H1 (cell line): ENCODE measurements at regions not wholly inside any gene's neighbourhood (a gene's known extent, or its start where the extent isn't known, plus 50 kb on each side); places are given as distances from the start of the nearest gene placed in this dataset.

Experiments
- CTCF ChIA-PET: fragments of 300-600 bp; sonication (Branson Sonifier 250); formaldehyde crosslinking; loops from one replicate; lab custom pipeline; 2021; ENCODE audit not compliant: partially characterized antibody; lab: Charles Lee
- POLR2A ChIA-PET: fragments of 300-600 bp; sonication (Branson Sonifier 250); formaldehyde crosslinking; loops from one replicate; lab custom pipeline; 2021; ENCODE audit warnings: inconsistent platforms; ENCODE audit not compliant: partially characterized antibody; lab: Charles Lee
- DNase-seq, 2 experiments: peaks; one replicate each; pipeline versions ENCODE4 v3.0.0 to v3.0.0-alpha.2; 2010 to 2022; ENCODE audit warnings: low spot score in 2 of 2, low read depth in 1 of 2, mixed read lengths in 1 of 2
- FAIRE-seq: peaks from 2 replicates; lab custom pipeline; 2011; peaks lifted over from hg19 to GRCh38; lab: Jason Lieb, UNC
- H2AFZ ChIP-seq: 2 replicates; pipeline ENCODE4 v1.8.1; 2012; ENCODE audit warnings: low read length, inconsistent platforms
- H2AK5ac ChIP-seq: 2 replicates; pipeline ENCODE4 v1.6.1; 2013; ENCODE audit warnings: low read depth, low read length
- H2BK120ac ChIP-seq: replicated peaks from 2 replicates; pipeline ENCODE3; 2013; ENCODE audit warnings: low read depth, low read length, inconsistent platforms
- H2BK12ac ChIP-seq: 2 replicates; pipeline ENCODE4 v1.6.1; 2013; ENCODE audit warnings: low read depth, low read length
- H2BK15ac ChIP-seq: 2 replicates; pipeline ENCODE4 v1.6.1; 2013; ENCODE audit warnings: low read length
- H2BK20ac ChIP-seq: 2 replicates; pipeline ENCODE4 v1.6.1; 2013; ENCODE audit warnings: low read length
- H2BK5ac ChIP-seq: 2 replicates; pipeline ENCODE4 v1.6.1; 2013; ENCODE audit warnings: low read depth, low read length
- H3K14ac ChIP-seq: 2 replicates; pipeline ENCODE4 v1.6.1; 2013; ENCODE audit warnings: inconsistent platforms; ENCODE audit not compliant: insufficient read length
- H3K18ac ChIP-seq: 2 replicates; pipeline ENCODE4 v1.6.1; 2013; ENCODE audit warnings: low read length; ENCODE audit errors: extremely low read depth
- H3K23ac ChIP-seq: 2 replicates; pipeline ENCODE4 v1.6.1; 2013; ENCODE audit warnings: inconsistent platforms; ENCODE audit not compliant: insufficient read length
- H3K23me2 ChIP-seq: 2 replicates; pipeline ENCODE4 v1.6.1; 2013; ENCODE audit warnings: low read depth, low read length
- H3K27ac ChIP-seq: 2 replicates; pipeline ENCODE4 v1.6.1; 2011; ENCODE audit warnings: low read depth, low read length, inconsistent platforms
- H3K27me3 ChIP-seq, 4 experiments: replicated peaks in 1 of 4; 1 replicate in 1 of 4; 2 replicates in 3 of 4; pipeline versions ENCODE4 v1.6.1 to v1.8.1; 2011 to 2013; ENCODE audit warnings: low read length in 3 of 4, mild to moderate bottlenecking in 3 of 4, inconsistent platforms in 2 of 4, mixed read lengths in 2 of 4, moderate library complexity in 1 of 4; ENCODE audit not compliant: control insufficient read depth in 3 of 4, insufficient read depth in 3 of 4; ENCODE audit errors: extremely low read depth in 1 of 4
- H3K36me3 ChIP-seq, 4 experiments: 2 replicates each; pipeline versions ENCODE4 v1.6.1 to v1.8.1; 2011 to 2013; ENCODE audit warnings: mild to moderate bottlenecking in 4 of 4, low read length in 3 of 4, moderate library complexity in 2 of 4, control low read depth in 1 of 4, inconsistent platforms in 1 of 4; ENCODE audit not compliant: insufficient read depth in 4 of 4, control insufficient read depth in 2 of 4
- H3K4ac ChIP-seq: replicated peaks from 2 replicates; pipeline ENCODE3; 2013; ENCODE audit warnings: low read length, low read depth, mixed read lengths, inconsistent platforms; ENCODE audit not compliant: insufficient read length
- H3K4me1 ChIP-seq, 4 experiments: replicated peaks in 1 of 4; 1 replicate in 1 of 4; 2 replicates in 3 of 4; pipeline versions ENCODE4 v1.6.1 to v1.8.1; 2011 to 2013; ENCODE audit warnings: low read length in 3 of 4, inconsistent platforms in 2 of 4, mixed read lengths in 1 of 4; ENCODE audit not compliant: insufficient read depth in 4 of 4, control insufficient read depth in 3 of 4
- H3K4me2 ChIP-seq, 2 experiments: 2 replicates each; pipeline versions ENCODE4 v1.6.1 to v1.8.1; 2011 to 2013; ENCODE audit warnings: low read depth in 2 of 2, low read length in 2 of 2, control low read depth in 1 of 2, inconsistent platforms in 1 of 2, mild to moderate bottlenecking in 1 of 2; ENCODE audit not compliant: insufficient read depth in 1 of 2
- H3K4me3 ChIP-seq, 4 experiments: fragments of 200-600, 300-600 bp in 1 of 4; sonication (generic), shearing (Covaris generic), sonication (Bioruptor Twin) in 1 of 4; 2 replicates each; pipeline versions ENCODE4 v1.5.1 to v1.8.1; 2011 to 2016; ENCODE audit warnings: low read length in 4 of 4, low read depth in 3 of 4, control low read depth in 2 of 4, inconsistent platforms in 2 of 4, mild to moderate bottlenecking in 2 of 4, mixed read lengths in 1 of 4, moderate library complexity in 1 of 4; ENCODE audit not compliant: insufficient read depth in 2 of 4; ENCODE audit errors: extremely low read depth in 1 of 4
- H3K56ac ChIP-seq: replicated peaks from 2 replicates; pipeline ENCODE3; 2013; ENCODE audit warnings: low read depth, mild to moderate bottlenecking, mixed read lengths, low read length, inconsistent platforms; ENCODE audit not compliant: insufficient read length
- H3K79me1 ChIP-seq: 2 replicates; pipeline ENCODE4 v1.6.1; 2013; ENCODE audit warnings: low read depth, low read length, control low read depth
- H3K79me2 ChIP-seq, 2 experiments: 2 replicates each; pipeline versions ENCODE4 v1.6.1 to v1.8.1; 2012 to 2013; ENCODE audit warnings: low read length in 2 of 2, mild to moderate bottlenecking in 2 of 2, inconsistent platforms in 1 of 2; ENCODE audit not compliant: insufficient read depth in 2 of 2, control insufficient read depth in 1 of 2
- H3K9ac ChIP-seq, 4 experiments: replicated peaks in 1 of 4; 1 replicate in 1 of 4; 2 replicates in 3 of 4; pipeline versions ENCODE4 v1.6.1 to v1.8.1; 2011 to 2013; ENCODE audit warnings: low read depth in 3 of 4, low read length in 3 of 4, control low read depth in 2 of 4, mild to moderate bottlenecking in 2 of 4, moderate library complexity in 2 of 4, inconsistent platforms in 1 of 4; ENCODE audit errors: extremely low read depth in 1 of 4
- H3K9me3 ChIP-seq, 2 experiments: 2 replicates each; pipeline versions ENCODE4 v1.6.1 to v1.8.1; 2012 to 2013; ENCODE audit warnings: mild to moderate bottlenecking in 2 of 2, moderate library complexity in 2 of 2, control low read depth in 1 of 2, inconsistent platforms in 1 of 2, low read depth in 1 of 2, low read length in 1 of 2, mixed read lengths in 1 of 2; ENCODE audit not compliant: insufficient read depth in 2 of 2
- H4K20me1 ChIP-seq, 2 experiments: replicated peaks in 1 of 2; 2 replicates each; pipeline versions ENCODE3 to v1.8.1; 2011 to 2013; ENCODE audit warnings: inconsistent platforms in 2 of 2, low read length in 2 of 2, mild to moderate bottlenecking in 1 of 2; ENCODE audit not compliant: insufficient read depth in 2 of 2, control insufficient read depth in 1 of 2
- H4K5ac ChIP-seq: 2 replicates; pipeline ENCODE4 v1.6.1; 2013; ENCODE audit warnings: low read length, low read depth, mixed read lengths, inconsistent platforms; ENCODE audit not compliant: insufficient read length
- H4K8ac ChIP-seq: 2 replicates; pipeline ENCODE4 v1.8.0; 2013; ENCODE audit warnings: mild to moderate bottlenecking, moderate library complexity, low read length, inconsistent platforms; ENCODE audit not compliant: insufficient read depth; ENCODE audit errors: extremely low read depth
- H4K91ac ChIP-seq: replicated peaks from 2 replicates; pipeline ENCODE3; 2013; ENCODE audit warnings: low read length, mixed read lengths, inconsistent platforms; ENCODE audit not compliant: insufficient read length
- ASH2L ChIP-seq: fragments of 200-600, 300-600 bp; sonication (generic); IDR thresholded peaks from one replicate; pipeline ENCODE4 v1.7.1; 2017; ENCODE audit warnings: low read length
- KDM1A ChIP-seq: fragments of 200-600, 300-600 bp; sonication (generic); IDR thresholded peaks from 2 replicates; pipeline ENCODE4 v1.7.1; 2016; ENCODE audit warnings: mild to moderate bottlenecking, low read length, borderline replicate concordance
- POLR2AphosphoS5 ChIP-seq: IDR thresholded peaks from 2 replicates; pipeline ENCODE4 v1.6.1; 2011; ENCODE audit warnings: low read depth, low read length
- RAD21 ChIP-seq, 2 experiments: IDR thresholded peaks in 1 of 2; conservative IDR thresholded peaks in 1 of 2; 2 replicates each; pipeline ENCODE4 v1.6.1; 2011; ENCODE audit warnings: low read depth in 2 of 2, low read length in 2 of 2, improper control_type of control experiment in 1 of 2, inconsistent platforms in 1 of 2, mild to moderate bottlenecking in 1 of 2, moderate library complexity in 1 of 2
- RFX5 ChIP-seq: IDR thresholded peaks from 2 replicates; pipeline ENCODE4 v1.6.1; 2011; ENCODE audit warnings: low read depth, low read length, improper control_type of control experiment, borderline replicate concordance
- RNF2 ChIP-seq: fragments of 200-900, 300-1000 bp; sonication (generic); IDR thresholded peaks from 2 replicates; pipeline ENCODE4 v1.7.1; 2016; ENCODE audit warnings: borderline replicate concordance, low read depth, mild to moderate bottlenecking, antibody characterized with exemption, low read length; ENCODE audit not compliant: poor library complexity, severe bottlenecking; ENCODE audit errors: missing control alignments
- RXRA ChIP-seq: IDR thresholded peaks from 2 replicates; pipeline ENCODE4 v1.6.1; 2011; ENCODE audit warnings: low read depth, mild to moderate bottlenecking, low read length, moderate library complexity; ENCODE audit not compliant: insufficient read depth
- SIN3A ChIP-seq, 2 experiments: IDR thresholded peaks in 1 of 2; conservative IDR thresholded peaks in 1 of 2; 2 replicates each; pipeline ENCODE4 v1.6.1; 2011 to 2012; ENCODE audit warnings: low read length in 2 of 2, improper control_type of control experiment in 1 of 2, low read depth in 1 of 2, mild to moderate bottlenecking in 1 of 2
- SIRT6 ChIP-seq: IDR thresholded peaks from one replicate; pipeline ENCODE4 v1.7.1; 2012; ENCODE audit warnings: low read length, inconsistent platforms
- SP4 ChIP-seq: IDR thresholded peaks from 2 replicates; pipeline ENCODE4 v1.6.1; 2012; ENCODE audit warnings: low read length, inconsistent platforms
- SUZ12 ChIP-seq: fragments of 200-600 bp; sonication (generic); IDR thresholded peaks from 2 replicates; pipeline ENCODE4 v1.6.1; 2012; ENCODE audit warnings: mild to moderate bottlenecking, inconsistent platforms, low read length, moderate library complexity, mixed read lengths
- USF2 ChIP-seq: IDR thresholded peaks from 2 replicates; pipeline ENCODE4 v1.6.1; 2011; ENCODE audit warnings: low read length, improper control_type of control experiment
- YY1 ChIP-seq: IDR thresholded peaks from 2 replicates; pipeline ENCODE4 v1.6.1; 2011; ENCODE audit warnings: low read depth, mild to moderate bottlenecking, low read length
- WGBS, 2 experiments: shearing (Covaris generic) in 1 of 2; methylation state at CpG; one replicate each; pipeline versions ENCODE4 v1.1.6 to v1.1.7; 2013 to 2015; ENCODE audit warnings: low lambda C conversion rate in 2 of 2, mixed read lengths in 2 of 2, inconsistent platforms in 1 of 2, low coverage in 1 of 2, missing lambda C conversion rate in 1 of 2; ENCODE audit not compliant: insufficient replicate concordance in 2 of 2, insufficient coverage in 1 of 2, insufficient read length in 1 of 2; ENCODE audit errors: extremely low coverage in 1 of 2, missing lambda C conversion rate in 1 of 2; 5-methylcytosine and 5-hydroxymethylcytosine counted together

DNA sequence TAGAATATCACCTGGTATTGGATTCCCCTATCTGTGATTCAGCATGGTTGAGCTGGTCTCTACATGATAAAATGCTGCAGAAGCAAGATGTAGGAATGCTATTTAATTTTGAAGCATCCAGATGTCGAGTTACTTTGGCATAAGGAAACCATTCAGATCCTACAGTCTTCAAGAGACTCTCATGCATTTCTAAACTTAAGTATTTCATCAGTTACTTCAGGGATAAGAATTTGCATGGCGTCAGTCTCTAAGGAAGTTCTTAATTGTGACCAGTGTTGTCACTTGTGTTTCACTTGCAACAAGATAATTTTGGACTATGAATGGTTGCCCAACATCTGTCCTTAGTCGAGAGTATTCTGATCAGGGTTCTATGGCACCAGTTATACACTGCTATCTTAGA, 192.4 kb downstream of the CCNG2 start:
- Histone ChIP-seq H4K5ac (no peak overlapping the region), H2AK5ac (no peak overlapping the region), H2BK12ac (no peak overlapping the region)
- no peak for TF ChIP-seq SIN3A (conservative IDR thresholded peaks at IDR 0.05 in 1 of 2, IDR thresholded peaks at IDR 0.05 in 1 of 2; ENCODE audit: low read depth in 1 of 2, low read length in 2 of 2)
- no peak for TF ChIP-seq RAD21 (IDR thresholded peaks at IDR 0.05 in 1 of 2, conservative IDR thresholded peaks at IDR 0.05 in 1 of 2; ENCODE audit: low read depth in 2 of 2, low read length in 2 of 2)
- TF ChIP-seq USF2: no peak
- TF ChIP-seq RFX5: no peak
- TF ChIP-seq SIRT6: no peak
- no peak for TF ChIP-seq YY1
- no peak for TF ChIP-seq KDM1A
- no peak for TF ChIP-seq RXRA
- no peak for TF ChIP-seq SUZ12
- no peak for TF ChIP-seq POLR2AphosphoS5
- TF ChIP-seq RNF2: no peak
- TF ChIP-seq ASH2L: no peak
- no peak for TF ChIP-seq SP4

More for the DNA sequence above, 192.4 kb downstream of the CCNG2 start:
- no peaks in the 10 kb centered on the region for H3K23me2 ChIP-seq
- no peak overlapping the region for H4K8ac ChIP-seq
- no peaks in the 10 kb centered on the region for H3K27me3 ChIP-seq
- no peak overlapping the region for H2BK5ac ChIP-seq
- H2BK20ac ChIP-seq: no peak overlapping the region
- no peak overlapping the region for H3K4ac ChIP-seq
- H4K91ac ChIP-seq: no peak overlapping the region
- FAIRE-seq: no peak
- H2BK15ac ChIP-seq: no peak overlapping the region
- DNase-seq: no peak
- H3K56ac ChIP-seq: no peak overlapping the region
- H3K27ac ChIP-seq: no peak overlapping the region
- H3K4me3 ChIP-seq: no peak overlapping the region
- ChIA-PET POLR2A (no interaction called here), CTCF (interaction anchor here (0.6 to 7.9 kb wide), 6 partner anchors 8 to 253 kb away, joined by 3 to 83 read pairs (median 4); no protein-coding TSS in a partner anchor)
- no peaks in the 10 kb centered on the region for H4K20me1 ChIP-seq
- H3K4me1 ChIP-seq: peaks cover 0 to 6% (median 1%) of the 10 kb centered on the region in 4 experiments; a peak in 1 of 7 replicates
- no peak overlapping the region for H3K9ac ChIP-seq
- no peak overlapping the region for H3K14ac ChIP-seq
- no peak overlapping the region for H2BK120ac ChIP-seq
- H3K4me2 ChIP-seq: no peak overlapping the region
- H3K79me1 ChIP-seq: no peaks in the 10 kb centered on the region
- H2AFZ ChIP-seq: no peak overlapping the region
- H3K23ac ChIP-seq: no peak overlapping the region
- H3K9me3 ChIP-seq: no peaks in the 10 kb centered on the region
- no peaks in the 10 kb centered on the region for H3K79me2 ChIP-seq
- no peak overlapping the region for H3K18ac ChIP-seq
- 94% methylated on average over 3 of the region's 3 CpGs; no CpG with 5 or more reads in 1 of the 2 experiments for WGBS, 2 experiments
- H3K36me3 ChIP-seq: no peaks in the 10 kb centered on the region
